ENCODE measurements at regions not wholly inside any gene's neighbourhood (a gene's known extent, or its start where the extent isn't known, plus 50 kb on each side); places are given as distances from the start of the nearest gene placed in this dataset.

GRCh38 chr11:109750964-109751363 is 329.0 kb downstream of the C11orf87 start:
- Mint-ChIP-seq H3K27ac (no peak overlapping the region), H3K36me3 (ENCODE audit: insufficient read depth) (no peaks in the 10 kb centered on the region), H3K27me3 (no peaks in the 10 kb centered on the region), H3K9me3 (peaks cover 6% of the 10 kb centered on the region in 2 donors), H3K4me1 (ENCODE audit: low read depth in 2 of 2) (no peaks in the 10 kb centered on the region), H3K4me3 (no peak overlapping the region)
- DNase-seq (no peak), ATAC-seq (replicated peaks) (no peak)

- DNase-seq (no peak), ATAC-seq (replicated peaks) (no peak)
- H3K36me3 Mint-ChIP-seq (ENCODE audit: insufficient read depth): no peaks in the 10 kb centered on the region
- H3K27ac Mint-ChIP-seq: no peak overlapping the region
- no peak overlapping the region for H3K4me3 Mint-ChIP-seq
- H3K4me1 Mint-ChIP-seq (ENCODE audit: low read depth in 2 of 2): no peaks in the 10 kb centered on the region
- H3K9me3 Mint-ChIP-seq: peaks cover 6 to 8% of the 10 kb centered on the region in 2 donors
- no peaks in the 10 kb centered on the region for H3K27me3 Mint-ChIP-seq
Observed at GRCh38 chr11:109752212-109752825, 330.3 kb downstream of the C11orf87 start.

- no peak for ATAC-seq (replicated peaks)
- Mint-ChIP-seq H3K27me3 (no peaks in the 10 kb centered on the region), H3K4me1 (ENCODE audit: low read depth in 2 of 2) (no peaks in the 10 kb centered on the region), H3K4me3 (no peak overlapping the region), H3K36me3 (ENCODE audit: insufficient read depth) (no peaks in the 10 kb centered on the region), H3K27ac (no peak overlapping the region), H3K9me3 (peaks cover 0 to 19% of the 10 kb centered on the region in 2 donors)
- no peak for DNase-seq
Observed at GRCh38 chr11:109756521-109756920, 334.5 kb downstream of the C11orf87 start.

GRCh38 chr11:109756951-109757350 is 335.0 kb downstream of the C11orf87 start:
- H3K27ac Mint-ChIP-seq: no peak overlapping the region
- no peak overlapping the region for H3K4me3 Mint-ChIP-seq
- no peak for ATAC-seq (replicated peaks)
- no peaks in the 10 kb centered on the region for H3K36me3 Mint-ChIP-seq (ENCODE audit: insufficient read depth)
- no peak for DNase-seq
- H3K4me1 Mint-ChIP-seq (ENCODE audit: low read depth in 2 of 2): no peaks in the 10 kb centered on the region
- no peaks in the 10 kb centered on the region for H3K27me3 Mint-ChIP-seq
- H3K9me3 Mint-ChIP-seq: peaks cover 0 to 19% of the 10 kb centered on the region in 2 donors

GRCh38 chr11:109762546-109762945 is 330.6 kb upstream of the ZC3H12C start:
- ATAC-seq (replicated peaks) (no peak), DNase-seq (no peak)
- Mint-ChIP-seq H3K36me3 (ENCODE audit: insufficient read depth) (no peaks in the 10 kb centered on the region), H3K27ac (no peak overlapping the region), H3K9me3 (peaks cover 3 to 15% of the 10 kb centered on the region in 2 donors), H3K4me3 (no peak overlapping the region), H3K27me3 (no peaks in the 10 kb centered on the region), H3K4me1 (ENCODE audit: low read depth in 2 of 2) (no peaks in the 10 kb centered on the region)

GRCh38 chr11:109765709-109766311 is 327.4 kb upstream of the ZC3H12C start:
- no peak for DNase-seq
- Mint-ChIP-seq H3K27me3 (no peaks in the 10 kb centered on the region), H3K36me3 (ENCODE audit: insufficient read depth) (no peaks in the 10 kb centered on the region), H3K27ac (no peak overlapping the region), H3K4me1 (ENCODE audit: low read depth in 2 of 2) (no peaks in the 10 kb centered on the region), H3K9me3 (peaks cover 3 to 4% of the 10 kb centered on the region in 2 donors), H3K4me3 (no peak overlapping the region)
- ATAC-seq (replicated peaks): no peak

- Mint-ChIP-seq H3K27me3 (no peaks in the 10 kb centered on the region), H3K9me3 (peaks cover 0 to 5% of the 10 kb centered on the region in 2 donors), H3K4me1 (ENCODE audit: low read depth in 2 of 2) (no peaks in the 10 kb centered on the region), H3K36me3 (ENCODE audit: insufficient read depth) (no peaks in the 10 kb centered on the region), H3K4me3 (no peak overlapping the region), H3K27ac (no peak overlapping the region)
- no peak for DNase-seq
- no peak for ATAC-seq (replicated peaks)
Observed at GRCh38 chr11:109769858-109770257, 323.3 kb upstream of the ZC3H12C start.

GRCh38 chr11:109770323-109770722 is 322.9 kb upstream of the ZC3H12C start:
- Mint-ChIP-seq H3K27me3 (no peaks in the 10 kb centered on the region), H3K4me1 (ENCODE audit: low read depth in 2 of 2) (no peaks in the 10 kb centered on the region), H3K27ac (no peak overlapping the region), H3K9me3 (peaks cover 0 to 4% of the 10 kb centered on the region in 2 donors), H3K36me3 (ENCODE audit: insufficient read depth) (no peaks in the 10 kb centered on the region), H3K4me3 (no peak overlapping the region)
- ATAC-seq (replicated peaks): no peak
- DNase-seq: no peak

- H3K4me1 Mint-ChIP-seq (ENCODE audit: low read depth in 2 of 2): no peaks in the 10 kb centered on the region
- no peak for ATAC-seq (replicated peaks)
- DNase-seq: no peak
- H3K36me3 Mint-ChIP-seq (ENCODE audit: insufficient read depth): no peaks in the 10 kb centered on the region
- peaks cover 0 to 2% of the 10 kb centered on the region in 2 donors for H3K9me3 Mint-ChIP-seq
- H3K4me3 Mint-ChIP-seq: no peak overlapping the region
- no peaks in the 10 kb centered on the region for H3K27me3 Mint-ChIP-seq
- no peak overlapping the region for H3K27ac Mint-ChIP-seq
Observed at GRCh38 chr11:109772892-109773291, 320.3 kb upstream of the ZC3H12C start.

- H3K27me3 Mint-ChIP-seq: no peaks in the 10 kb centered on the region
- H3K4me1 Mint-ChIP-seq (ENCODE audit: low read depth in 2 of 2): no peaks in the 10 kb centered on the region
- ATAC-seq (replicated peaks): no peak
- H3K4me3 Mint-ChIP-seq: no peak overlapping the region
- no peaks in the 10 kb centered on the region for H3K36me3 Mint-ChIP-seq (ENCODE audit: insufficient read depth)
- H3K9me3 Mint-ChIP-seq: peaks cover 0 to 2% of the 10 kb centered on the region in 2 donors
- no peak for DNase-seq
- H3K27ac Mint-ChIP-seq: no peak overlapping the region
Observed at GRCh38 chr11:109775686-109776085, 317.5 kb upstream of the ZC3H12C start.

- Mint-ChIP-seq H3K27ac (no peak overlapping the region), H3K4me1 (ENCODE audit: low read depth in 2 of 2) (no peaks in the 10 kb centered on the region), H3K36me3 (ENCODE audit: insufficient read depth) (no peaks in the 10 kb centered on the region), H3K27me3 (no peaks in the 10 kb centered on the region), H3K4me3 (no peak overlapping the region), H3K9me3 (no peaks in the 10 kb centered on the region)
- no peak for DNase-seq
- ATAC-seq (replicated peaks): no peak
Observed at GRCh38 chr11:109783014-109783413, 310.2 kb upstream of the ZC3H12C start.

- Mint-ChIP-seq H3K27me3 (no peaks in the 10 kb centered on the region), H3K27ac (no peak overlapping the region), H3K4me1 (ENCODE audit: low read depth in 2 of 2) (no peaks in the 10 kb centered on the region), H3K9me3 (no peaks in the 10 kb centered on the region), H3K36me3 (ENCODE audit: insufficient read depth) (no peaks in the 10 kb centered on the region), H3K4me3 (no peak overlapping the region)
- ATAC-seq (replicated peaks) (no peak), DNase-seq (no peak)
Observed at GRCh38 chr11:109783840-109784239, 309.4 kb upstream of the ZC3H12C start.

GRCh38 chr11:109784536-109784935 is 308.7 kb upstream of the ZC3H12C start:
- DNase-seq (no peak), ATAC-seq (replicated peaks) (no peak)
- Mint-ChIP-seq H3K36me3 (ENCODE audit: insufficient read depth) (no peaks in the 10 kb centered on the region), H3K4me3 (no peak overlapping the region), H3K27me3 (no peaks in the 10 kb centered on the region), H3K4me1 (ENCODE audit: low read depth in 2 of 2) (no peaks in the 10 kb centered on the region), H3K27ac (no peak overlapping the region), H3K9me3 (no peaks in the 10 kb centered on the region)

GRCh38 chr11:109785198-109785597 is 308.0 kb upstream of the ZC3H12C start:
- Mint-ChIP-seq H3K27ac (no peak overlapping the region), H3K27me3 (no peaks in the 10 kb centered on the region), H3K36me3 (ENCODE audit: insufficient read depth) (no peaks in the 10 kb centered on the region), H3K4me3 (no peak overlapping the region), H3K4me1 (ENCODE audit: low read depth in 2 of 2) (no peaks in the 10 kb centered on the region), H3K9me3 (no peaks in the 10 kb centered on the region)
- no peak for ATAC-seq (replicated peaks)
- no peak for DNase-seq
